ENCODE measurements at regions not wholly inside any gene's neighbourhood (a gene's known extent, or its start where the extent isn't known, plus 50 kb on each side); places are given as distances from the start of the nearest gene placed in this dataset.

GRCh38 chr11:43547889-43548381 lies 132.6 kb upstream of the HSD17B12 start:
- ChIA-PET POLR2A (no interaction called here), CTCF (no interaction called here)
- Histone ChIP-seq H3K4me3 (ENCODE audit: low read length) (no peak overlapping the region), H3K27me3 (ENCODE audit: control insufficient read depth in 1 of 2, insufficient read depth in 2 of 2, low read length in 2 of 2) (peaks cover 29 to 42% of the 10 kb centered on the region in 2 experiments), H3K4me1 (ENCODE audit: insufficient read depth, low read length) (peaks cover 10% of the 10 kb centered on the region), H3K27ac (ENCODE audit: low read depth in 1 of 2, low read length in 2 of 2) (no peak overlapping the region), H3K36me3 (ENCODE audit: insufficient read depth, low read length) (no peaks in the 10 kb centered on the region), H3K9me3 (ENCODE audit: control insufficient read depth in 1 of 2, insufficient read depth in 1 of 2, low read length in 2 of 2) (peaks cover 0 to 13% of the 10 kb centered on the region in 2 experiments)
- intact Hi-C loops (cut with DNase I, micrococcal nuclease), result no loop called here
- H3K4me1 Mint-ChIP-seq (ENCODE audit: low read depth), result no peaks in the 10 kb centered on the region
- H3K27me3 Mint-ChIP-seq, result peaks cover 83% of the 10 kb centered on the region
- H3K4me3 Mint-ChIP-seq, result peak overlapping the region; percentile 20
- H3K27ac Mint-ChIP-seq, result no peak overlapping the region
- no peak for TF ChIP-seq CTCF (IDR thresholded peaks at IDR 0.05)
- H3K36me3 Mint-ChIP-seq (ENCODE audit: low read depth), result no peaks in the 10 kb centered on the region
- DNase-seq, result peak in 3 of 14 experiments; percentile 3 to 46 (median 20)
- no peaks in the 10 kb centered on the region for H3K9me3 Mint-ChIP-seq
- peak; percentile 24 for ATAC-seq (ENCODE audit: poor library complexity)

- Mint-ChIP-seq H3K4me3 (no peak overlapping the region), H3K9me3 (no peaks in the 10 kb centered on the region), H3K27ac (no peak overlapping the region), H3K4me1 (ENCODE audit: low read depth) (no peaks in the 10 kb centered on the region), H3K27me3 (peaks cover 84% of the 10 kb centered on the region), H3K36me3 (ENCODE audit: low read depth) (no peaks in the 10 kb centered on the region)
- ATAC-seq (ENCODE audit: poor library complexity) (no peak), DNase-seq (no peak)
- intact Hi-C loops (cut with DNase I, micrococcal nuclease), result no loop called here
- Histone ChIP-seq H3K4me1 (ENCODE audit: insufficient read depth, low read length) (peaks cover 10% of the 10 kb centered on the region), H3K4me3 (ENCODE audit: low read length) (no peak overlapping the region), H3K27me3 (ENCODE audit: control insufficient read depth in 1 of 2, insufficient read depth in 2 of 2, low read length in 2 of 2) (peaks cover 33 to 51% of the 10 kb centered on the region in 2 experiments), H3K9me3 (ENCODE audit: control insufficient read depth in 1 of 2, insufficient read depth in 1 of 2, low read length in 2 of 2) (peaks cover 0 to 13% of the 10 kb centered on the region in 2 experiments), H3K27ac (ENCODE audit: low read depth in 1 of 2, low read length in 2 of 2) (no peak overlapping the region), H3K36me3 (ENCODE audit: insufficient read depth, low read length) (no peaks in the 10 kb centered on the region)
- no peak for TF ChIP-seq CTCF (IDR thresholded peaks at IDR 0.05)
- POLR2A ChIA-PET, result no interaction called here
- CTCF ChIA-PET, result no interaction called here
Observed at GRCh38 chr11:43548916-43549315, 131.6 kb upstream of the HSD17B12 start.

DNA sequence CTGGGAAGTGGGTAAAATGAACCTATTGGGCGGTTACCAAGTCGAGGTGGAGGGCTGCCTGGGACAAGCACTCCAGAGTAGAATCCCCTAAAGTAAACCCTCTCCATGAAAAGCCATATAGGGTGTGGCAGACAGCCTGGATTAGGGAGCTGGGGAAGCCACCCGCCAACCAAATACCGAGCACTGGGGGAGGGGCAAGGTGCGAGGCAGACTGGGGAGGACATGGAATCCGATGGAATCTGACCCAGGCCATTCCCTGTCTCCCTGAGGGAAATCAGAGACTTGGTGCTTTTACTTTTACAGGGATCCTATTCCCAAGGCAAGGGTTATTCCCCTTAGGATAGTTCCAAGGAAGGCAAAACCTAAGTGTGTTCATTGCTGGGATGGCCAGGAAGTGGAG lies 130.9 kb upstream of the HSD17B12 start:
- no peak for TF ChIP-seq CTCF (IDR thresholded peaks at IDR 0.05)
- no peak overlapping the region for H3K4me3 ChIP-seq (ENCODE audit: low read length)
- no peak for ATAC-seq (ENCODE audit: poor library complexity)
- no peaks in the 10 kb centered on the region for H3K4me1 Mint-ChIP-seq (ENCODE audit: low read depth)
- POLR2A ChIA-PET, result no interaction called here
- H3K27ac ChIP-seq (ENCODE audit: low read depth in 1 of 2, low read length in 2 of 2), result no peak overlapping the region
- H3K27ac Mint-ChIP-seq, result no peak overlapping the region
- no peaks in the 10 kb centered on the region for H3K36me3 ChIP-seq (ENCODE audit: insufficient read depth, low read length)
- peaks cover 35 to 57% of the 10 kb centered on the region in 2 experiments for H3K27me3 ChIP-seq (ENCODE audit: control insufficient read depth in 1 of 2, insufficient read depth in 2 of 2, low read length in 2 of 2)
- peaks cover 0 to 13% of the 10 kb centered on the region in 2 experiments for H3K9me3 ChIP-seq (ENCODE audit: control insufficient read depth in 1 of 2, insufficient read depth in 1 of 2, low read length in 2 of 2)
- no peak for DNase-seq
- no peaks in the 10 kb centered on the region for H3K9me3 Mint-ChIP-seq
- no peaks in the 10 kb centered on the region for H3K36me3 Mint-ChIP-seq (ENCODE audit: low read depth)
- peaks cover 87% of the 10 kb centered on the region for H3K27me3 Mint-ChIP-seq
- peaks cover 10% of the 10 kb centered on the region for H3K4me1 ChIP-seq (ENCODE audit: insufficient read depth, low read length)
- no peak overlapping the region for H3K4me3 Mint-ChIP-seq
- intact Hi-C loops (cut with DNase I, micrococcal nuclease), result no loop called here
- CTCF ChIA-PET, result no interaction called here
